CD8-positive, alpha-beta memory T cell (primary cell): ENCODE measurements at regions not wholly inside any gene's neighbourhood (a gene's known extent, or its start where the extent isn't known, plus 50 kb on each side); places are given as distances from the start of the nearest gene placed in this dataset.
"Not testable (repeated sequence)": the region's sequence is repeated elsewhere in the genome, so short reads cannot be mapped to it uniquely, and the experiment has no call there.

ENCODE experiments used
- CTCF ChIA-PET: fragments of 350-600 bp; sonication (Branson Sonifier 250); formaldehyde crosslinking; loops from one replicate; lab custom pipeline; 2021; ENCODE audit warnings: antibody characterized with exemption; lab: Charles Lee
- POLR2A ChIA-PET: fragments of 350-600 bp; sonication (Branson Sonifier 250); formaldehyde crosslinking; loops from one replicate; lab custom pipeline; 2021; ENCODE audit warnings: antibody characterized with exemption; lab: Charles Lee
- DNase-seq, 5 donors: peaks; one replicate each; pipeline versions ENCODE4 v3.0.0 to v3.0.0-alpha.2; 2020 to 2022; ENCODE audit warnings: mixed read lengths in 1 of 5
- H3K27ac ChIP-seq: one replicate; pipeline ENCODE4 v1.7.0; 2013; ENCODE audit warnings: low read depth, mild to moderate bottlenecking, low read length, moderate library complexity
- H3K27me3 ChIP-seq: 2 replicates; pipeline ENCODE4 v1.7.0; 2013; ENCODE audit warnings: low read length, mild to moderate bottlenecking; ENCODE audit not compliant: insufficient read depth, poor library complexity, severe bottlenecking
- H3K36me3 ChIP-seq: 2 replicates; pipeline ENCODE4 v1.7.0; 2013; ENCODE audit warnings: mild to moderate bottlenecking, low read length, moderate library complexity; ENCODE audit not compliant: insufficient read depth
- H3K4me1 ChIP-seq: 2 replicates; pipeline ENCODE4 v1.7.0; 2013; ENCODE audit warnings: mild to moderate bottlenecking, low read length, moderate library complexity; ENCODE audit not compliant: insufficient read depth
- H3K4me3 ChIP-seq: 2 replicates; pipeline ENCODE4 v1.7.0; 2013; ENCODE audit warnings: mild to moderate bottlenecking, low read length
- H3K9me3 ChIP-seq: 2 replicates; pipeline ENCODE4 v1.7.0; 2013; ENCODE audit warnings: mild to moderate bottlenecking, low read length
- H3K27ac Mint-ChIP-seq, 8 donors: one replicate each; pipeline ENCODE4 v1.8.0; 2020 to 2021; ENCODE audit warnings: mixed read lengths in 8 of 8, mild to moderate bottlenecking in 6 of 8, inconsistent platforms in 3 of 8, moderate library complexity in 3 of 8
- H3K27me3 Mint-ChIP-seq, 2 donors: one replicate each; pipeline ENCODE4 v1.8.0; 2020 to 2021; ENCODE audit warnings: mixed read lengths in 2 of 2, mild to moderate bottlenecking in 1 of 2, moderate library complexity in 1 of 2
- H3K36me3 Mint-ChIP-seq, 3 donors: one replicate each; pipeline ENCODE4 v1.8.0; 2020 to 2021; ENCODE audit warnings: mixed read lengths in 3 of 3, inconsistent platforms in 1 of 3, mild to moderate bottlenecking in 1 of 3
- H3K4me1 Mint-ChIP-seq, 3 donors: one replicate each; pipeline ENCODE4 v1.8.0; 2020 to 2021; ENCODE audit warnings: mixed read lengths in 3 of 3, inconsistent platforms in 1 of 3, mild to moderate bottlenecking in 1 of 3
- H3K4me3 Mint-ChIP-seq, 7 donors: one replicate each; pipeline ENCODE4 v1.8.0; 2020 to 2021; ENCODE audit warnings: mixed read lengths in 7 of 7, mild to moderate bottlenecking in 6 of 7, moderate library complexity in 4 of 7, inconsistent platforms in 2 of 7
- H3K9me3 Mint-ChIP-seq, 5 donors: one replicate each; pipeline ENCODE4 v1.8.0; 2020 to 2022; ENCODE audit warnings: mixed read lengths in 5 of 5, mild to moderate bottlenecking in 3 of 5, moderate library complexity in 2 of 5, inconsistent platforms in 1 of 5

DNA sequence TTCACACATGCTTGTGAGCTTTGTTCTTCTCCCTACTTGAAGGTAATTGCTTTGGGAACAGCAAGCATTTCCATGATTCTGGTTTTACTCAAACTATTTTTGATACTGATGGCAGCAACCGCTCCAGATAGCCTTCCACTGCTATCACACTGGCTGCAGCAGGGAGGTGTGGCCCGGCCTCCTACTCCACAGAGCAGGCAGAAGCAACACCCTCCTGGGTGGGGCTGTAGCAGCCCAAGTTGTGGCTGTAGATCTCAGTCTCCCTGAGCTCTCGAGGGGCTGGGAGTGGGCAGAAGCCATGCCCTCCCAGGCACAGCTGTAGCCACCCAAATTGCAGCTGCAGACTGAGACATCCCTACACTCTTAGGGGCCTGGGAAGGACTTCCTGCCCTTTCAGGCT lies 878.8 kb upstream of the GBE1 start:
- Histone ChIP-seq H3K4me1 (no peaks in the 10 kb centered on the region), H3K36me3 (no peaks in the 10 kb centered on the region), H3K27ac (no peak overlapping the region), H3K4me3 (no peak overlapping the region), H3K27me3 (no peaks in the 10 kb centered on the region), H3K9me3 (no peaks in the 10 kb centered on the region)
- DNase-seq: no peak
- ChIA-PET POLR2A (no interaction called here), CTCF (no interaction called here)
- no peaks in the 10 kb centered on the region for H3K4me1 Mint-ChIP-seq
- no peaks in the 10 kb centered on the region for H3K27me3 Mint-ChIP-seq
- H3K4me3 Mint-ChIP-seq: no peak overlapping the region
- no peaks in the 10 kb centered on the region for H3K36me3 Mint-ChIP-seq
- H3K9me3 Mint-ChIP-seq: peaks cover 2 to 18% (median 11%) of the 10 kb centered on the region in 5 donors
- H3K27ac Mint-ChIP-seq: no peak overlapping the region

DNA sequence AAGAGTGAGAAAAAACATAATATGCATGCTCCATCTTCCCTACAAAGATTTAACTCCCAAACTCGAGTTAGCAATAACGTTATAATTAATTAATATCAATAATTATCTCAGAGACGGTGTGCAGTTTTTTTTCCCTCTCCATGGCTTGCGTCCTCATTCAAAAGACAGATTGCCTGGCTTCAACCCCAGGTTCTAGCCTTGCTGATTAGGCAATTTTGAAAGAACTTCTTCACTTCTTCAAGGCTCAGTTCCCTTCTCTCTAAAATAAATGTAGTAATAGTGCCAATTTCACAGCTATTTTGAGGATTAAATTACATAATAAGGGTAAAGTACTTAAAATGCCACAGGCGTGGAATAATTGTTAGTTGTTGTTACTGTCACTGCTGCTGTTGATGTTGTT lies 876.1 kb upstream of the GBE1 start:
- Mint-ChIP-seq H3K4me3 (no peak overlapping the region), H3K9me3 (peaks cover 0 to 18% (median 13%) of the 10 kb centered on the region in 5 donors), H3K4me1 (no peaks in the 10 kb centered on the region), H3K27me3 (no peaks in the 10 kb centered on the region), H3K36me3 (no peaks in the 10 kb centered on the region), H3K27ac (no peak overlapping the region)
- Histone ChIP-seq H3K36me3 (no peaks in the 10 kb centered on the region), H3K27me3 (no peaks in the 10 kb centered on the region), H3K27ac (no peak overlapping the region), H3K9me3 (no peaks in the 10 kb centered on the region), H3K4me1 (no peaks in the 10 kb centered on the region), H3K4me3 (no peak overlapping the region)
- DNase-seq: no peak
- ChIA-PET CTCF (no interaction called here), POLR2A (no interaction called here)

DNA sequence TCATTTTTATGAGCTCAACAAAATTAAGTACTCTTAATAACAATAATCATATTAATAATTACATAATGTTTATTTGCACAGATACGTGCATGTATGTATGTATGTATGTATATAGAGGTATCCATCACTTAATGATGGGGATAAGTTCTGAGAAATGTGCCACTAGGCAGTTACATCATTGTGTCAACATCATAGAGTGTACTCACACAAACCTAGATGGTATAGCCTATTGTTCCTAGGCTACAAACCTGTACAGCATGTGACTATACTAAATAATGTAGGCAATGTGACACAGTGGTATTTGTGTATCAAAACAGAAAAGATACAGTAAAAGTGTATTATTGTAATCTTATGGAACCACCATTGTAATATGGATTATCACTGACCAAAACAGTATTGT lies 874.7 kb upstream of the GBE1 start:
- Histone ChIP-seq H3K27me3 (no peaks in the 10 kb centered on the region), H3K4me3 (no peak overlapping the region), H3K9me3 (no peaks in the 10 kb centered on the region), H3K27ac (no peak overlapping the region), H3K36me3 (no peaks in the 10 kb centered on the region), H3K4me1 (no peaks in the 10 kb centered on the region)
- Mint-ChIP-seq H3K27me3 (no peaks in the 10 kb centered on the region), H3K36me3 (no peaks in the 10 kb centered on the region), H3K9me3 (peaks cover 0 to 16% (median 9%) of the 10 kb centered on the region in 5 donors), H3K4me3 (no peak overlapping the region), H3K27ac (no peak overlapping the region), H3K4me1 (no peaks in the 10 kb centered on the region)
- no peak for DNase-seq
- ChIA-PET CTCF (no interaction called here), POLR2A (no interaction called here)

DNA sequence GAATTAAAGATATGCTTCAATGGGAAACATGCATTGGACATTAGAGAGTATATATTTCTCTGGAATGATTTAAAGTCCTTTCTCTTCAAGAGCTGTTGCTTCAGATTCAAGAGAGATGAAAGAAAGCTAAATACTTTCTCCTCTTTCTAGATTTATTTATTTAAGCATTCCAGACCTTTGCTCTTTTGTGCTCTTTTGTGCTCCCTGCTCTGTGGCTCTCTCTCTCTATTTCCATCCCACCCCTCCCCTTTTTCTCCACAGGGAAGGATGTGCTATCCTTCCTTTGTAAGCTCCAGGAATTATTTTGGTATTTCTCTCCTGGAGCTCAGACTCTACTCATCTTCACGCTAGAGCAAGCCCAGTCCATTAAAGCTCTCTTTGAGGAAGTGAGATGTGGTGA lies 871.9 kb upstream of the GBE1 start:
- Mint-ChIP-seq H3K4me1 (no peaks in the 10 kb centered on the region), H3K27me3 (no peaks in the 10 kb centered on the region), H3K9me3 (peaks cover 2 to 29% (median 8%) of the 10 kb centered on the region in 5 donors), H3K36me3 (peaks cover 0 to 4% (median 0%) of the 10 kb centered on the region in 3 donors), H3K4me3 (no peak overlapping the region), H3K27ac (no peak overlapping the region)
- DNase-seq: no peak
- no peaks in the 10 kb centered on the region for H3K9me3 ChIP-seq
- H3K27me3 ChIP-seq: no peaks in the 10 kb centered on the region
- CTCF ChIA-PET: no interaction called here
- no peak overlapping the region for H3K27ac ChIP-seq
- no peaks in the 10 kb centered on the region for H3K4me1 ChIP-seq
- POLR2A ChIA-PET: no interaction called here
- no peaks in the 10 kb centered on the region for H3K36me3 ChIP-seq
- no peak overlapping the region for H3K4me3 ChIP-seq

DNA sequence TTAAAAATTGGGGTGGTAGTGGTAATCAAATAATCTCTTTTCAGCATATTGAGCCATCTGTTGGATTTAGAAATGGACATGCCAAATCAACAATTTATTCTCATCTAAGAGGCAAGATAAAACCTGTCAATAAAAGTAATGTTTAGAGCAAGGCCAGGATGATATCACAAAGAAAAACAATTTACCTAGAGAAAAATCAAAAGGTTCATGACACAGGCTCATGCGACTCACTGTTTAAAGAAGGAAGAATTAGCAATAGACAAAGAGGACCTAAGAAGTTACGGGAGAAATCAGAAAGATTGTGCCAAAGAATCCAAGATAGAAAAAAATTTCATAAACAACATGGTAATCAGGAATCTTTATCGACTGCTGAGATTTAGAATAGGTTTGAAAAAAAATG lies 868.5 kb upstream of the GBE1 start:
- Histone ChIP-seq H3K27ac (no peak overlapping the region), H3K9me3 (no peaks in the 10 kb centered on the region), H3K4me3 (no peak overlapping the region), H3K27me3 (no peaks in the 10 kb centered on the region), H3K36me3 (no peaks in the 10 kb centered on the region), H3K4me1 (no peaks in the 10 kb centered on the region)
- H3K27me3 Mint-ChIP-seq: no peaks in the 10 kb centered on the region
- no peak for DNase-seq
- no peak overlapping the region for H3K4me3 Mint-ChIP-seq
- peaks cover 0 to 4% (median 0%) of the 10 kb centered on the region in 3 donors for H3K36me3 Mint-ChIP-seq
- H3K9me3 Mint-ChIP-seq: peaks cover 2 to 23% (median 14%) of the 10 kb centered on the region in 5 donors
- ChIA-PET POLR2A (no interaction called here), CTCF (no interaction called here)
- H3K27ac Mint-ChIP-seq: no peak overlapping the region
- H3K4me1 Mint-ChIP-seq: no peaks in the 10 kb centered on the region

DNA sequence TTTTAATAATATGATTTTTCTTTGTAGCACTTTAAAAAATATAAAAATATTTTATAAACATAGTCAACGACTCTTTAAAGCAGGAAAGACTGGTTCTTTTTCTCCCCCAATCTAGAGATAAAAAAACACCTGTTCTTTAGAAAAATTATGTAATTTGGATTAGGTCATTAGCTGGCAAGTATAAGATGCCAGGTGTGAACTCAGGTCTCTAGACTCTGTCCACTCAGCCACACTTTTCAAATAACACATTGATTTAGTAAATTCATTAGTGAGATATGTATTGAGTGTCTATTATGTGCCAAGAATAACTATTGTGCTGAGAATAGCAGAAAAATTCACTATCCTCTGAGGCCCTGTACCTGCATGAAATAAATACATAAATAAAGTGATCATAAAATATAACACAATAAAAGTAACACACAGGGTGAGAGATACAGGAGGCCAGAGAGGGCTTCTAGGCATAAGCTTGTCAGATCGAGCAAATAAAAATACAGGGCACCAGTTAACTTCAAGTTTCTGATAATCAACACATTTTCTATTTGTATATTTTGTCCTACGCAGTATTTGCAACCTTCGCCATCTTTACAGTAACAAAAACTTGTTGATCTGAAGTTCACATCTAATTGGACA lies 867.1 kb upstream of the GBE1 start:
- ChIA-PET CTCF (no interaction called here), POLR2A (no interaction called here)
- Mint-ChIP-seq H3K4me1 (no peaks in the 10 kb centered on the region), H3K36me3 (peaks cover 0 to 4% (median 0%) of the 10 kb centered on the region in 3 donors), H3K4me3 (no peak overlapping the region), H3K27me3 (no peaks in the 10 kb centered on the region), H3K9me3 (peaks cover 5 to 30% (median 17%) of the 10 kb centered on the region in 5 donors), H3K27ac (no peak overlapping the region)
- Histone ChIP-seq H3K9me3 (no peaks in the 10 kb centered on the region), H3K4me1 (no peaks in the 10 kb centered on the region), H3K4me3 (no peak overlapping the region), H3K27me3 (no peaks in the 10 kb centered on the region), H3K36me3 (no peaks in the 10 kb centered on the region), H3K27ac (no peak overlapping the region)
- no peak for DNase-seq

DNA sequence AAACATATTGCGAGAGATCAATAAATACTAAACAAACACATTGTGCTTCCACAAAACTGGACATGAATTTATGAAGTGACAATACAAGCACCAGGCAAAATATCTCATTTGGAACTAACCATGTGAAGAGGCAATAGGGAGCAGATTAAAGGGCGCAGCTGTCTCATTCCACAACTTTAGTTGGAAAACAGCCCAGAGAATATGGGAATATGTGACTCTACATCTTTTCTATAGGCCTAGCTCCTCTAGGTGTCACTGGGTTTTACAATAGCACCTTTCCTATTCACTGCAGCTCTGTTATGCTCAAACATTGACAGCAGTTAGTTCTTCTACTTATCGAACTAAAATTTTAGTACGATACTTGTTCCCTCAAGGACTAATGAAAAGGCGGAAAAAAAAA lies 866.3 kb upstream of the GBE1 start:
- no peaks in the 10 kb centered on the region for H3K9me3 ChIP-seq
- DNase-seq: no peak
- H3K36me3 Mint-ChIP-seq: peaks cover 0 to 4% (median 0%) of the 10 kb centered on the region in 3 donors
- H3K27me3 Mint-ChIP-seq: no peaks in the 10 kb centered on the region
- ChIA-PET CTCF (no interaction called here), POLR2A (no interaction called here)
- no peak overlapping the region for H3K4me3 Mint-ChIP-seq
- no peaks in the 10 kb centered on the region for H3K27me3 ChIP-seq
- H3K36me3 ChIP-seq: no peaks in the 10 kb centered on the region
- H3K4me3 ChIP-seq: no peak overlapping the region
- H3K27ac ChIP-seq: no peak overlapping the region
- no peak overlapping the region for H3K27ac Mint-ChIP-seq
- H3K4me1 ChIP-seq: no peaks in the 10 kb centered on the region
- H3K9me3 Mint-ChIP-seq: peaks cover 10 to 30% (median 14%) of the 10 kb centered on the region in 5 donors
- no peaks in the 10 kb centered on the region for H3K4me1 Mint-ChIP-seq

DNA sequence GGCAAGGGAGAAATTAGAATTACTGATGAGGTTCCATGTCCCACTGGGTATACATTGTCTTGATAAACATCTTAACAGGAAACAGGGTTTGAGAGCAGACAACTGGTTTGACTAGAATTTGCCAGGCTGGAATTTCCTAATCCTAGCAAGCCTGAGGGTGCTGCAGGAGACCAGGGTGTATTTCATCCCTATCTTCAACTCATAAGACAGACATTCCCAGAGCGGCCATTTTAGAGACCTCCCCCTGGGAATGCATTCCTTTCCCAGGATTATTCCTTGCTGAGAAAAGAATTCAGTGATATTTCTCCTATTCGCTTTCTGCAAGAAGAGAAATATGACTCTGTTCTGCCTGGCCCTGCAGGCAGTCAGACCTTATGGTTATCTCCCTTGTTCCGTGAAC lies 859.3 kb upstream of the GBE1 start:
- H3K4me1 ChIP-seq, H3K27me3 Mint-ChIP-seq, H3K36me3 ChIP-seq, POLR2A ChIA-PET, H3K4me3 ChIP-seq, H3K4me1 Mint-ChIP-seq, H3K27ac Mint-ChIP-seq, H3K27me3 ChIP-seq, CTCF ChIA-PET, H3K4me3 Mint-ChIP-seq, H3K27ac ChIP-seq, H3K9me3 ChIP-seq, DNase-seq, H3K36me3 Mint-ChIP-seq: not testable (repeated sequence)
- peaks cover 18 to 32% (median 23%) of the 10 kb centered on the region in 5 donors for H3K9me3 Mint-ChIP-seq
